Caco-2 (cell line): ENCODE measurements at regions not wholly inside any gene's neighbourhood (a gene's known extent, or its start where the extent isn't known, plus 50 kb on each side); places are given as distances from the start of the nearest gene placed in this dataset.

Experiments used
- BruUV-seq: library from RNA; stranded (reverse); fragments of 400-500 nt; replicated peaks from 2 replicates; lab custom pipeline; 2021; lab: Mats Ljungman, UMichigan
- CTCF ChIA-PET: fragments of 300-600 bp; sonication (Branson Sonifier 250); formaldehyde crosslinking; loops from one replicate; lab custom pipeline; 2022; ENCODE audit warnings: antibody characterized with exemption; lab: Charles Lee
- POLR2A ChIA-PET: fragments of 300-600 bp; sonication (Branson Sonifier 250); formaldehyde crosslinking; loops from one replicate; lab custom pipeline; 2022; ENCODE audit warnings: antibody characterized with exemption; lab: Charles Lee
- DNase-seq, 2 experiments: peaks; one replicate each; pipeline versions ENCODE4 v3.0.0 to v3.0.0-alpha.2; 2020 to 2022
- H3K27me3 ChIP-seq: replicated peaks from 2 replicates; pipeline ENCODE4 v1.6.0; 2011; ENCODE audit warnings: low read length; ENCODE audit not compliant: control insufficient read depth, insufficient read depth
- H3K36me3 ChIP-seq: 2 replicates; pipeline ENCODE4 v1.5.1; 2011; ENCODE audit warnings: low read length; ENCODE audit not compliant: control insufficient read depth, insufficient read depth
- H3K4me1 ChIP-seq: fragments of 250-450 bp; sonication (Bioruptor Pico); 2 replicates; pipeline ENCODE4 v1.5.1; 2020; ENCODE audit warnings: mild to moderate bottlenecking
- H3K4me3 ChIP-seq: 2 replicates; pipeline ENCODE4 v1.5.1; 2011; ENCODE audit warnings: low read depth, mild to moderate bottlenecking, control low read depth, low read length
- H3K9me3 ChIP-seq: fragments of 250-450 bp; sonication (Bioruptor Pico); 2 replicates; pipeline ENCODE4 v1.5.1; 2020; ENCODE audit warnings: mild to moderate bottlenecking, moderate library complexity
- H3K27ac Mint-ChIP-seq: one replicate; pipeline ENCODE4 v1.8.0; 2022; ENCODE audit warnings: mixed read lengths; ENCODE audit not compliant: unreplicated experiment
- H3K27me3 Mint-ChIP-seq: one replicate; pipeline ENCODE4 v1.8.0; 2022; ENCODE audit warnings: mixed read lengths; ENCODE audit not compliant: insufficient read depth, unreplicated experiment
- H3K36me3 Mint-ChIP-seq: one replicate; pipeline ENCODE4 v1.8.0; 2022; ENCODE audit warnings: mild to moderate bottlenecking, mixed read lengths; ENCODE audit not compliant: insufficient read depth, unreplicated experiment
- H3K4me1 Mint-ChIP-seq: one replicate; pipeline ENCODE4 v1.8.0; 2022; ENCODE audit warnings: low read depth, mixed read lengths; ENCODE audit not compliant: unreplicated experiment
- H3K4me3 Mint-ChIP-seq: one replicate; pipeline ENCODE4 v1.8.0; 2022; ENCODE audit warnings: mild to moderate bottlenecking, moderate library complexity, mixed read lengths; ENCODE audit not compliant: unreplicated experiment
- H3K9me3 Mint-ChIP-seq: one replicate; pipeline ENCODE4 v1.8.0; 2022; ENCODE audit warnings: mixed read lengths; ENCODE audit not compliant: unreplicated experiment
- intact Hi-C: fragments of 100-400 bp; cut with micrococcal nuclease; formaldehyde crosslinking; loops from one replicate; pipeline ENCODE4 v1.10.0; 2022; ENCODE audit not compliant: unreplicated experiment
- TF ChIP-seq, protein P1 (sequence below), 2 experiments: fragments of 200-600 bp in 1 of 2; IDR thresholded peaks; 1 replicate in 1 of 2; 2 replicates in 1 of 2; pipeline versions ENCODE4 v1.5.1 to v1.8.0; 2011 to 2022; ENCODE audit warnings: antibody characterized with exemption in 1 of 2, control low read depth in 1 of 2, inconsistent platforms in 1 of 2, low read depth in 1 of 2, low read length in 1 of 2, mild to moderate bottlenecking in 1 of 2, moderate library complexity in 1 of 2; ENCODE audit not compliant: insufficient read depth in 1 of 2, severe bottlenecking in 1 of 2, unreplicated experiment in 1 of 2

DNA sequence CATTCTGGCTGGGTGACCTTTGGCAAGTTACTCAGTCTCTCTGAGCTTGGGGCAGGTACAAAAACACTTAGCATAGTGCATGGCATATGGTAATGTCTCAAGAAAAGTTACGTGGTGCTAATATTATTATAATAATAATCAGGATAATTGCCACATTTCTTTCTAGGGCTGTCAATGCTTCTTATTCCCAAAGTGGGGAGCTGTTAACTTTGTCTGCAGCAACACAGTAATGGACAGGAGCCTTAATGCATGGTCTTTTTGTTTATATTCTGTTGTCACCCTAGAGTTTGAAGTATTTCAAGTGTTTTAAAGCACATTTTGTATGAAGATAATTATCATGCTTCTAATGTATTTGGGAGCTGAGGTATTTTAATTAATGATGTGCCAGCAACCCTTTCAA, 121.8 kb downstream of the FHIP1A start:
- Mint-ChIP-seq H3K36me3 (no peaks in the 10 kb centered on the region), H3K4me3 (no peak overlapping the region), H3K4me1 (no peaks in the 10 kb centered on the region), H3K27ac (no peak overlapping the region), H3K9me3 (no peaks in the 10 kb centered on the region), H3K27me3 (no peaks in the 10 kb centered on the region)
- ChIA-PET CTCF (no interaction called here), POLR2A (no interaction called here)
- no peak for DNase-seq
- Histone ChIP-seq H3K4me1 (no peaks in the 10 kb centered on the region), H3K36me3 (no peaks in the 10 kb centered on the region), H3K27me3 (no peaks in the 10 kb centered on the region), H3K4me3 (no peak overlapping the region), H3K9me3 (no peaks in the 10 kb centered on the region)
- TF ChIP-seq, protein P1, sequence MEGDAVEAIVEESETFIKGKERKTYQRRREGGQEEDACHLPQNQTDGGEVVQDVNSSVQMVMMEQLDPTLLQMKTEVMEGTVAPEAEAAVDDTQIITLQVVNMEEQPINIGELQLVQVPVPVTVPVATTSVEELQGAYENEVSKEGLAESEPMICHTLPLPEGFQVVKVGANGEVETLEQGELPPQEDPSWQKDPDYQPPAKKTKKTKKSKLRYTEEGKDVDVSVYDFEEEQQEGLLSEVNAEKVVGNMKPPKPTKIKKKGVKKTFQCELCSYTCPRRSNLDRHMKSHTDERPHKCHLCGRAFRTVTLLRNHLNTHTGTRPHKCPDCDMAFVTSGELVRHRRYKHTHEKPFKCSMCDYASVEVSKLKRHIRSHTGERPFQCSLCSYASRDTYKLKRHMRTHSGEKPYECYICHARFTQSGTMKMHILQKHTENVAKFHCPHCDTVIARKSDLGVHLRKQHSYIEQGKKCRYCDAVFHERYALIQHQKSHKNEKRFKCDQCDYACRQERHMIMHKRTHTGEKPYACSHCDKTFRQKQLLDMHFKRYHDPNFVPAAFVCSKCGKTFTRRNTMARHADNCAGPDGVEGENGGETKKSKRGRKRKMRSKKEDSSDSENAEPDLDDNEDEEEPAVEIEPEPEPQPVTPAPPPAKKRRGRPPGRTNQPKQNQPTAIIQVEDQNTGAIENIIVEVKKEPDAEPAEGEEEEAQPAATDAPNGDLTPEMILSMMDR (IDR thresholded peaks at IDR 0.05; ENCODE audit: insufficient read depth in 1 of 2, low read depth in 1 of 2, low read length in 1 of 2, severe bottlenecking in 1 of 2, unreplicated experiment in 1 of 2) = peak in 1 of 2 experiments; percentile 2
- no TSS peak for BruUV-seq
- intact Hi-C loops = loop anchor here (2.0 kb wide), 1 partner anchor 74 kb away; no protein-coding TSS in a partner anchor

DNA sequence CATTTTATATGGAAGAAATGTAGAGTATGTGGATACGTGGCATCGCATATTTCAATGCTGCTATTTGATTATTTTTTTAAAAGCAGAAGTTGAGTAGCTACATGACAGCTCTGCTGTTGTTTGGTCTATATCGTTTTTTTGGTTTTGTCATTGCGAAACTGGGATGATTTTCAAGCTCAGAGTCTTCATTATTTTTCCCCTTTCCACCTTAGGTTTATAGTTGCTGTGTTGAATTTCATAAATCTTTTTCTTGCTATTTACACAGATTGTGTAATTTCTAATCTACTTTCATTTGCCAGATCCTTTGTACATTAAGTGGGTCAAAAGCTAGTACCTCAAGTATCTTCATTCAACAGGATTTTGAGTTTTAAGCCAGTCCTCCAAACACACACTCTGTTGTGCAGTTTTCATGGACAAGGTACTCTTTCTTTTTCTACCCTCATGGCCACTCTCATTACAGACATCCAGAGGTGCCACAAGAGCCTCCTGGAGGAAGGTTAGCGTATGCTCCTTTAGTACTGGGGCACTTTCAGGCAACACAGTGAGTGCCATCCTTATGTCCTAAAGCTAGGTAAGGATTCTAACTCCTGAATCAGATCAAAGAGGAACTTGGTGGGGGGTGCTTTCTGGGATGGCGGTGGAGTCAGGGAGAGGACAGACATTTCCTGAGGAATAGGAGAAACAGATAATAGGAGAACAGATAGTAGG, 123.2 kb downstream of the FHIP1A start:
- H3K9me3 ChIP-seq = no peaks in the 10 kb centered on the region
- H3K4me3 ChIP-seq = no peak overlapping the region
- no peaks in the 10 kb centered on the region for H3K9me3 Mint-ChIP-seq
- POLR2A ChIA-PET = no interaction called here
- intact Hi-C loops = no loop called here
- BruUV-seq = no TSS peak
- no peaks in the 10 kb centered on the region for H3K4me1 Mint-ChIP-seq
- no peaks in the 10 kb centered on the region for H3K36me3 ChIP-seq
- no peak for DNase-seq
- no peaks in the 10 kb centered on the region for H3K4me1 ChIP-seq
- TF ChIP-seq, protein P1 (IDR thresholded peaks at IDR 0.05; ENCODE audit: insufficient read depth in 1 of 2, low read depth in 1 of 2, low read length in 1 of 2, severe bottlenecking in 1 of 2, unreplicated experiment in 1 of 2) = no peak
- no peaks in the 10 kb centered on the region for H3K27me3 Mint-ChIP-seq
- CTCF ChIA-PET = no interaction called here
- no peaks in the 10 kb centered on the region for H3K36me3 Mint-ChIP-seq
- H3K4me3 Mint-ChIP-seq = no peak overlapping the region
- no peaks in the 10 kb centered on the region for H3K27me3 ChIP-seq
- H3K27ac Mint-ChIP-seq = no peak overlapping the region

DNA sequence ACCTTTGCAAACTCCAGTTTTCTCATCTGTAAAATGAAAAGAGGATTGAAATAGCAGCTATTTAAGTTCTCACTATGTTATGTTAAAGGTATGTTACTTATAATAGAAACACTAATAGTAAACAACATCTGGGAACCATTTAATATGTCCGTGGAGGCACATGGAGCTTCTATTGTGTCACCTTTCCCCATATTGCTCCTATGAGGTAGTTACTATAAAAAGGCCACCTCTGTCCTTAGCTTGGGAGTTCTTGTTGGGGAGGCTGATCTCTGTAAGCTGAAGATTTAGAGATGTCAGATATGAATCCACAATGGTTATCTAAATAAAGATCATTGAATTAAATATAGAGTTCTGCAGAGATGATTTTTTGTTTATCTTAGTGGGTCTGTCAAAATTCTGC, 125.2 kb downstream of the FHIP1A start:
- H3K27me3 Mint-ChIP-seq = no peaks in the 10 kb centered on the region
- no peak overlapping the region for H3K4me3 Mint-ChIP-seq
- intact Hi-C loops = no loop called here

More for the DNA sequence above, 125.2 kb downstream of the FHIP1A start:
- Histone ChIP-seq H3K36me3 (no peaks in the 10 kb centered on the region), H3K4me1 (no peaks in the 10 kb centered on the region), H3K9me3 (no peaks in the 10 kb centered on the region), H3K27me3 (no peaks in the 10 kb centered on the region), H3K4me3 (no peak overlapping the region)
- no peaks in the 10 kb centered on the region for H3K9me3 Mint-ChIP-seq
- H3K4me1 Mint-ChIP-seq = no peaks in the 10 kb centered on the region
- DNase-seq = no peak
- ChIA-PET POLR2A (no interaction called here), CTCF (no interaction called here)
- no peaks in the 10 kb centered on the region for H3K36me3 Mint-ChIP-seq
- no TSS peak for BruUV-seq
- no peak overlapping the region for H3K27ac Mint-ChIP-seq
- TF ChIP-seq, protein P1 (IDR thresholded peaks at IDR 0.05; ENCODE audit: insufficient read depth in 1 of 2, low read depth in 1 of 2, low read length in 1 of 2, severe bottlenecking in 1 of 2, unreplicated experiment in 1 of 2) = no peak
